OCI-M1 (cell line): ENCODE measurements at regions not wholly inside any gene's neighbourhood (a gene's known extent, or its start where the extent isn't known, plus 50 kb on each side); places are given as distances from the start of the nearest gene placed in this dataset.
"Not testable (repeated sequence)": the region's sequence is repeated elsewhere in the genome, so short reads cannot be mapped to it uniquely, and the experiment has no call there.

ENCODE experiments used
- DNase-seq: peaks from one replicate; lab custom pipeline; 2025; lab: John Stamatoyannopoulos, UW

DNA sequence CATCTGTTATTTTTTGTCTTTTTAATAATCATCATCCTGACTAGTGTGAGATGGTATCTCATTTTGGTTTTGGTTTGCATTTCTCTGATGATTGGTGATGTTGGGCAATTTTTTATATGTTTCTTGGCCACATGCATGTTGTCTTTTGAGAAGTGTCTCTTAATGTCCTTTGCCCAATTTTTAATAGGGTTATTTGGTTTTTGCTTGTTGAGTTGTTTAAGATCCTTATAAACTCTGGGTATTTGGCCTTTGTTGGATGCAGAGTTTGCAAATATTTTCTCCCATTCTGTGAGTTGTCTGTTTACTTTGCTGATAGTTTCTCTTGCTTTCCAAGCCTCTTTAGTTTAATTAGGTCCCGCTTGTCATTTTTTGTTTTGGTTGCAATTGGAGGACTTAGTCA lies 152.1 kb upstream of the MED14 start:
- no peak for DNase-seq

DNA sequence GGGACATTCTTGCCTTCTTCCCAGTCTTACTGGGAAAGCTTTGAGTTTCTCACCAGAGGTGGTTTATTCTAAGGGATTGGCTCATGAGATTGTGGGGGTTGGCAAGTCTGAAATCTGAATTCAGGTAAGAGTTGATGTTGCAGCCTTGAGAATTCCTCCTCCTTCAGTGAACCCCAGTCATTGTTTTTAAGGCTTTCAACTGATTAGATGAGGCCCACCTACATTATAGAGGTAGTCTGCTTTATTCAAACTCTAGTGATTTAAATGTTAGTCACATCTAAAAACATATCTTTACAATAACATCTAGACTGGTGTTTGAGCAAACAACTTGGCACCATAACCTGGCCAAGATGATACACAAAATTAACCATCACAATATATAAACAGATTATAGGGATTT lies 156.5 kb upstream of the MED14 start:
- no peak for DNase-seq

DNA sequence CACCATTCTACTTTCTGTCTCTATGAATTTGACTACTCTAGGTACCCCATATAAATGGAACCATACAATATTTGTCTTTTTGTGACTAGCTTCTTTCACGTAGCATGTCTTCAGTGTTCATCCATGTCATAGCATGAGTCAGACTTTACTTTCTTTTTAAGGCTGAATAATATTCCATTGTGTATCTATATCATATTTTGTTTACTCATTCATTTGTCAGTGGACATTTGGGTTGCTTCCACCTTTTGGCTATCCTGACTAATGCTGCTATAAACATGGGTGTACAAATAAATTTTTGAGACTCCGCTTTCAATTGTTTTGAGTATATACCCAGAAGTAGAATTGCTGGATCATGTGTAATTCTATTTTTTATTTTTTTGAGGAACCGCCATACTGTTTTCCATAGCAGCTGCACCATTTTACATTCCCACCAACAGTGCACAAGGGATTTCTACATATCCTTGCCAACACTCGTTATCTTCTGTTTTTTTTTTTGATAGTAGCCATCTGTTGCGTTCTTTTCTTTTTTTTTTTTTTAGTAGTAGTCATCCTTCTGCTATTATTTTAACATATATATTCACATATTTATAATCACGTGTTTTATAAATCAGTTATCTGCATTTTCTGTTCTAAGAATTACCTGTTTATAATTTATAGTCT lies 158.0 kb upstream of the MED14 start:
- no peak for DNase-seq

DNA sequence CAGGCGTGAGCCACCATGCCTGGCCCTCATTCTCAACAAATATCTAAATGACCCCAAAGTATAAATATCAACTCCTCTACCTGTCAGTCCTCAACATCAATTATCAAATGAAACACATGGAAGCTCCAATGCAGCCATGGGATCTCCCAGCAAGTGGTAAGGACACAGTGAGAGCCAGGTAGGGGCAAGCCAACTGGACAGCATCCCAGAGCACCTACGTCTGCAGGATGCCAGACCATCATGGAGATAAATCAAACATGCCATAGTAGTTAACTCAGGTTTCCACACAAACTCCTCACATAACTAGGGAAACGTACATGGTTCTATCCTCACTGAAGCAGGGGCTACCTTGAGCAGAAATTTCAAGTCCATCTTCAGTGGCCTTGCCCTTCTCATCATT lies 159.9 kb upstream of the MED14 start:
- no peak for DNase-seq

DNA sequence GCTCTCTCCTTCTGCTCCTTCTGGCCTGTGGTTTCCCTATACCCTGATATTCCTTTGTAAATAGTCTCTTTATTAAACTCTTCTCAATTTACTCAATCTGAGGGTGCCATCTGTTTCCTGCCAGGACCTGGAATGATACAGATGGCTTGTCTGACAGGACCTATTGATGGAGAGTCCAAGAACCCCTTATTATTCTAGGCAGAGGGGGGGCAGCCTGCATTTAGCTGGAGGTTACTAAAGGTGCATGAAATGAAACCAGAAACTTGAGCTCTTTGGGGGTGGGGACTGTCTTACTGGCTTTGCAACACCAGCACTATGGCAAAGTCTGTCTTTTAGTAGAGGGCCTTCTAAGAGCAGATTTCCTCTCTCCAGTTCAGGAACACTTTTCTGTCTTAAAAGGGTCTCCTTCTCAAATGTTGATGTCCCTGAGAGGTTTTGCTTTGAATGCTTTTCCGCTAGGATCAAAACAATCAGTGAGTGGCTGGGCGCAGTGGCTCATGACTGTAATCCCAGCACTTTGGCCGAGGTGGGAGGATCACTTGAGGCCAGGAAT lies 162.5 kb upstream of the MED14 start:
- no peak for DNase-seq

DNA sequence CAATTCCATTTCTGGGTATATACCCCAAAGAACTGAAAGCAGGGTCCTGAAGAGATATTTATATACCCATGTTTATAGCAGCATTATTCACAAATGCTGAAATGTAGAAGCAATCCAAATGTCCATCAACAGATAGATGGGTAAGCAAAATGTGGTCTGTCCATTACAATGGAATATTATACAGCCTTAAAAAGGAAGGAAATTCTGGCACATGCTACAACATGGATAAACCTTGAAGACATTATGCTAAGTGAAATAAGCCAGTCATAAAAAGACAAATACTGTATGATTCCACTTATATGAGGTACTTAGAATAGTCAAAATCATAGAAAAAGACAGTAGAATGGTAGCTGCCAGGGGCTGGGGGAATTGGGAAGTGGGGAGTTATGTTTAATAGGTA lies 169.4 kb upstream of the MED14 start:
- DNase-seq = not testable (repeated sequence)

DNA sequence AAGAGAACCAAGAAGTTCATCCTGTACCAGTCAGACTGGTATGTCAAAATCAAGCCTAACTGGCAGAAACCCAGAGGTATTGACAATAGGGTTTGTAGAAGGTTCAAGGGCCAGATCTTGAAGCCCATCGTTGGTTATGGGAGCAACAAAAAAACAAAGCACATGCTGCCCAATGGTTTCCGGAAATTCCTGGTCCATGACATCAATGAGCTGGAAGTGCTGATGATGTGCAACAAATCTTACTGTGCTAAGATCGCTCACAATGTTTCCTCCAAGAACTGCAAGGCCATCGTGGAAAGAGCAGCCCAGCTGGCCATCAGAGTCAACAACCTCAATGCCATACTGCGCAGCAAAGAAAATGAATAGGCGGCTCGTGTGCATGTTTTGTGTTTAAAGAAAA lies 172.7 kb upstream of the MED14 start:
- DNase-seq = no peak

DNA sequence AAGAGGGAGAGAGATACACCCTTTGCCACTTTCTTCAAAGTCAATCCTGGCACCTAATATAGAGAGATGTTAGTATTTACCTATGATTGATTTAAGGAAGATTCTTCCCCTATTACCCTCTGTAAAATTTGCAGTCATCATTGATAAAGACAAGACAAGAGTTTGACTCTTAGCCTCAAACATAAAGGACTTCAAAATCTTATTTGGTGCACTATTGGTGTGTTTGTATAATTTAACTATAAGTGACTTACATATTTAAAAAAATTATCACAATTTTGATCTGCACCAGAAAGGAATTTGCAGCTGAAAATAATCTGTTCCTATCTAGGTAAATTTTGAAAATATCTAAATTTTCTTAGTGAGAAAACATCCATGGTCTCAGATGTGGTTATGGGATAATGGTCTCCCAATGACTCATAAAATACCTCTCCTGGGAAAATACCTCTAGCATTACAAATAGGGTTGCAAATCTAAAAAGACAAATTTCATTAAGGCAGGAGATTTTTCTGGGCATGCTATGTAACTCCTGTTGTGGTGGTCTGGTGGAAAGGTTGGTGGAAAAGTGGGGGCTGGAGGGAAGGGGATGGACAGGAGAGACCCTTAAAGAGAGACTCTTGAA lies 173.6 kb upstream of the MED14 start:
- DNase-seq = no peak

DNA sequence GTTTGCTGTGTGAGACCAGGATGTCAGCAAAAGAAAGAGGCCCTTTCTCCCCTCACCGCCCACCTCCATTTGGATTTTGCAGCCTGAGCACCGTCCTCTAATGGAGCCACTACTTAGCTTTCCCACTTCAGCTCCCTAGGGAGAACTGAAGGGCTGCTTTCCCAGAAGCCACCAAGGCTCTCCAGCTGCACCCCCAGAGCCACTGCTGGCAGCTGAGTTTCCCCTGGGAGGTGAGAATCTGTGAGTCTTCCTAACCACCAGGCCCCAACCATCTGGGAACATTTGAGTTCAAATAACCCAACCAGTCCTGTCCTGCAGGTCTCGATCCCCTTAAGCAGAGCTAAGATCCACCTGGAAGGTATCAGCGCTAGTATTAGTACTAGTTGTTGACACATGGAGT lies 173.1 kb upstream of the USP9X start:
- no peak for DNase-seq

DNA sequence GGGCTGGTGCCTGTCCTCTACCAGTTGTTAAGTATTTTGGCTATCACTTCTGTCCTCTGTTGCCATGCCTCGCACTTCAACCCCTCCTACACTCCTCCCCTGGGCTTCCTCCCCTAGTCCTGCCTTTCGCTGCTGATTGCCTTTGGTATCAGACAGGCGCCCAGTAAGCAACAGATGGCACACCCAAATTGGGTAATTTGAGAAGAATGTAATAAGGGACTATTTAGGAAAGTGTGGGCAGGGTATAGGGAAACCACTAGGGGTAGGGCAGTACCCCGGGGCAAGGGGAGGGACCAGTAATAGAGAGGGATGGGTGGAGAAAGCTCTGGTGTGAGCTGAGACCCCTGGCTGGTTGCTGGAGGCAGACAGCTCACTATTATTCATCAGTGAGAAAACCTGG lies 172.7 kb upstream of the USP9X start:
- no peak for DNase-seq

DNA sequence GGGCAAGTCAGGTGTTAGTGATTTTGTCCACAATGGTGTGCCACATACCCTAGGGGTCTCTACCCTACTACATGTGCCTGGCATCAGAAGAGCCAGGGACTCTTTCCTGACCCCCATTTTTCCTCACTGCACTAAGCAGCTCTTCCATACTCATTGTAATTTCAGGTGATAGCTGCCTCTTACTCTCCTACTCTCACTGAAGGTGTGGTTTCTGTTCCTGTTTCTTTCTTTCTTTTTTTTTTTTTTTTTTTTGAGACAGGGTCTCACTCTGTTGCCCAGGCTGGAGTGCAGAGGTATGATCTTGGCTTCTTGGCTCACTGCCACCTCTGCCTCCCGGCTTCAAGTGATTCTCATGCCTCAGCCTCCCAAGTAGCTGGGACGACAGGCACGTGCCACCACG lies 164.9 kb upstream of the USP9X start:
- no peak for DNase-seq

DNA sequence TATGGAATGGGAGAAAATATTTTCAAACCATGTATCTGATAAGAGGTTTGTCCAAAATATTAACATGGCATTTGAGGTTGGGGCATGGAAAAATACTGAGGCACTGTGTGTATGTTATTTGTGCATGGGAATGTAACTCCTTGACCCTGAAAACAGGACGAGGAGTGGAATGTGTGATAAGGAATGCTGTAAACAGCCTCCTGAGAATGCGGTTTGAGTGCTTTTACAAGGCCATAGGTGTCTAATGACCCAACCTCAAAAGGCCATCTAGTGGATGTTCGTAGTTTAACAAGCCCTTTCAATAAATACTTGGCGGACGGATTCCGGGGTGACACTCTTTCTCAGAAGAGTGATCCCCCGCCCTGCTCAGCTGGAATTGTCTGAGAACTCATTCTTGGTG lies 162.9 kb upstream of the USP9X start:
- peak; percentile 9 for DNase-seq

DNA sequence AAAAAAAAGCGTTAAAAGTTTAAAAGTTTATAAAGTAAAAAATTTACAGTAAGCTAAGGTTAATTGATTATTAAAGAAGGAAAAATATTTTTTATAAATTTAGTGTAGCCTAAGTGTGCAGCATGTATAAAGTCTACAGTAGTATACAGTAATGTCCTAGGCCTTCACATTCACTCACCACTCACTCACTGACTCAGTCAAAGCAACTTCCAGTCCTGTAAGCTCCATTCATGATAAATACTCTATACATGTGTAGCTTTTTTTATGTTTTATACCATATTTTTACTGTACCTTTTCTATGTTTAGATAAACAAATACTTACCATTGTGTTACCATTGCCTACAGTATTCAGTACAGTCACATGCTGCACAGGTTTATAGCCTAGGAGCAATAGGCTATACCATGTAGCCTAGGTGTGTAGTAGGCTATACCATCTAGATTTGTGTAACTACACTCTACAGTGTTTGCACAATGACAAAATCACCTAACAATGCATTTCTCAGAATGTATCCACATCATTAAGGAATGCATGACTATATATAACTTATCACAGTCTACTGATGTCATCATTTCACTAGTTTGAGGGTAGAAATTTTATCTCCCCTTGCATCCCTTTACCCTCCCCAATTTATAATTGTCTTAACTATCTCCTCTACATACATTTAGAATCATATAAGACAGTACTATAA lies 158.4 kb upstream of the USP9X start:
- not testable (repeated sequence) for DNase-seq

DNA sequence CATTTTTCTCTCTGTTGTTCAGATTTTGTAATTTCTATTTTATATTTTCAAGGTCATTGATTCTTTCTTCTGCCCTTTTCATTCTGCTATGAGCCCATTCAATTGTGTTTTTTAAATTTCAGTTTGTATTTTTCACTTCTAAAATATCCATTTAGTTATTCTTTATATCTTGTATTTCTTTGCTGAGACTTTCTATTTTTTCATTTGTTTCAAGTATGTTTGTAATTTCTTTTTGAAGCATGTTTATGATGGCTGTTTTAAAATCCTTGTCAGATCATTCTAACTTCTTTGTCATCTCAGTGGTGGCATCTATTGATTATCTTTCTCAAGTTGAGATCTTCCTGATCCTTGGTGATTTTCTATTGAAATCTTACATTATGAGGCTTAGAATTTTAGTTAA lies 157.2 kb upstream of the USP9X start:
- DNase-seq = no peak

DNA sequence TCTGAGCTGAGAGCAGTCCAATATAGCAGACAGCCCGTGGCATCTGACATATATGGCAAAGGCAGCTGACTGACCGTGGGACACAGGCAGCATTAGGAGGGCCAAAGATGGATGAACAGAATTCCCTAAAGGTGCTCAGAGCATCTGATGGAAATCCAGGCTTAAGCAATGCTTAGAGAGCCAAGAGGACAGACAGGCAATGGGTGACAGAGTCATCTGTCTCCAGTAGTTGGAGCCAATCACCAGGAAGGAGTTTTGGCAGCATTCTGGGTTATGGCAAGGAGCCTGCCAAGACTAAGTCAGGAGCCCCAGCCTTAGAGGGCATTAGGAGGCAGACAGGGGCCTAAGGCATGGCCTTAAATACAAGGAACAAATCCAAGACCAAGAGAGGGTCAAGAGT lies 153.3 kb upstream of the USP9X start:
- peak; percentile 52 for DNase-seq

DNA sequence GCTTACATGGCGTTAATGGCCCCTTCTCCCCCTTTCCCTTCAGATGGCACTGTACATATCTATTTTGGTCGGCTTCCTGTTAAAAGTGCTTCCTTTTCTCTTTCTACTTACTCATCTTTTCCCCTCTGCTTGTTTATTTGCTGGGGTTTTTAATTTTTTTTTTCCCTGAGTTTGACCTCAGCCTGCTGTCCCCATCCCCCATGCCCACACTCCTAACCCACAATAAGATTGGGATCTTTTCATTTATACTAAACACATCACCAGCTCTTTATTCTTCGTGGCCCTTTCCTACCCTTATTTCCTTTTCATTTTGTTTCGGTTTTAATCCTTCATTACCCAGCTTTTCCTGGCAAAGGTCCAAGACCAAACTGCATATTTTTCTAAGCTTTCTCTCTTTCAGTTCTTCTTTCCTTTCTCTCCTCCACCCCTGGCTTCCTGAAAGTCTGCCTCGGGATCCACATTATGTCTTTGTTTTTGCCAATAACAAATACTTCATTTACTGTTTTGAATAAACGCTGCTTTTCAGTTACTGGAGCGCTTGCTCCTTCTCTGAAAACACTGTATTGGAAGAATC lies 152.0 kb upstream of the USP9X start:
- peak; percentile 92 for DNase-seq

DNA sequence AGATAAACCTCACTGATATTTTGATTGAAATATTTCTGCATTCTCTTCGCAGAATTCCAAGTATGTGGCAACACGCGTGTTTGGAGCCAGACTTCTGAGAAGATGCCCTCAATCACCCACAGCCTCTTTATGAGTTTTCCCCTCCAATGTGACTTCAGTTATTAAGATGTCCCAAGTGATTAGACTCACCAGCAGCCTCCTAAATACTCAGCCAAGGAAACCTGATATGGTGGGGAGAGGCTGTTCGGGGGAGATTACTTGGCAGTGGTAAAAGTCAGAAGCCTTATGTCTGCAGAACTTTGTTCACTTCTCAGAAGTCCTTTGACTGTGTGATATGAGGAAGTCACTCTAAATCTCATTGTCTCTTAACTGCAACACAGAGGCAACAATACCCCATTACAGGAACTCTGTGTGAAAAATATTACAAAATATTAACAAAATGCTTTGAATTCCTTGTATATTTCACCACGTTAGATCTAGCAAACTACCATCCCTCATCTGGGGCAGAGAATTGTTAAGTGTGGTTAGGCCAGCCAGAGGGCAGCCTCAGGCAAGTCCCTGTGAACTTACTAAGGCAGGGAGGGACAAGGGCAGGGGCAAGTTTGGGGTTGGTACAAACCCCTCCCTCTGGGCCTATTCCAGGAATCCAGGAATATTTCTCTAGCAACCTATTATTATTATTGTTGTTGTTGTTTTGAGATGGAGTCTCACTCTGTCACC lies 151.4 kb upstream of the USP9X start:
- DNase-seq = peak; percentile 96

DNA sequence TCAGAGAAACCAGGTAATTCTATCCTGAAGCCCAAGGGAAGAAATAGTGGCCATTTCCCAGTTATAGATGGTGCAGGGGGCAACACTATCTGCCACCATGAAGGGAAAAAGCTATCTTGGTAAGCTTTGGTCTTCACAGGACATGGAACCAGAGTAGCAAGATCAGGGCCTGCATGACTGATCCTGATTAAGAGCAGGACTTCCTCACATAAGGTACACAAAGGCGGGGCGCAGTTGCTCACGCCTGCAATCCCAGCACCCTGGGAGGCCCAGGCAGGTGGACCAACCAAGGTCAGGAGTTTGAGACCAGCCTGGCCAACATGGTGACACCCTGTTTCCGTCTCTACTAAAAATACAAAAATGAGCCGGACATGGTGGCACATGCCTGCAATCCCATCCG lies 148.4 kb upstream of the USP9X start:
- DNase-seq = no peak

DNA sequence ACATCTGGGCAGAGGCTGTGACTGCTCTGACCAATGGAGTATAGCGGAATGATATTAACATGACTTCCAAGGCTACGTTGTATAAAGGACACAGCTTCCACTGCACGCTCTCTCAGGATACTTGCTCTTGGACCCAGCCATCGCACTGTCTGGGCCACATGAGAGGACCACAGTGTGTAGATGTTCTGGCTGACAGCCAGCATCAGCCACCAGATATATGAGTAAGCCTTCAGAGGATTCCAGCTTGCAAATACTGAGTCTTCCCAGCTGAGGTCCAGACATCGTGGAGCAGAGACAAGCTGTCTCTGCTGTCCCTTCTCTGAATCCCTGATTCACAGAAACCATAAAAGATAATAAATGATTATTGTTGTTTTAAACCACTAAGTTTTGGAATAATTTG lies 146.8 kb upstream of the USP9X start:
- DNase-seq = no peak

DNA sequence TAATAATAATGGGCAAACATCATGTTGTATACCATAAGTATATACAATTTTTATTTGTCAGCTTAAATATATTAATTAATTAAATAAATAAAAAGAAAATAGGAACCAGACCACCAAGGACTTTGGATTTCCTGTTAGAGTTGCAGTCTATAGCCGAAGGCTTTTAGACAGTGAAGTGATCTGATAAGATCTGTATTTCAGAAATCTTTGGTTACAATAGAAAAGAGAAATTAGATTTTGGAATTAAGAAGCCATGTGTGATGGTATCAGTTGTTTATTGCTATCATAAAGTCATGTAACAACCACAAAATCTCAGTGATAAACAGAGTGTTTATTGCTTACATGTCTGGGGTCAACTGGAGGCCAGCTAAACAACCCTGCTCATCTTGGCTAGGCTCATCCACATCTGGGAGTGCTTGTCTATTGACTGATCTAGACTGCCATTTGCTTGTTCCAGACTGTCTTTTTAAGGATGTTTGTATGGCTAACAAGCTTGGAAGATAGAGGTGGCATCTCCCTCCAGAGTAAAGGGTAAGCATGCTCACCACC lies 142.1 kb upstream of the USP9X start:
- no peak for DNase-seq

DNA sequence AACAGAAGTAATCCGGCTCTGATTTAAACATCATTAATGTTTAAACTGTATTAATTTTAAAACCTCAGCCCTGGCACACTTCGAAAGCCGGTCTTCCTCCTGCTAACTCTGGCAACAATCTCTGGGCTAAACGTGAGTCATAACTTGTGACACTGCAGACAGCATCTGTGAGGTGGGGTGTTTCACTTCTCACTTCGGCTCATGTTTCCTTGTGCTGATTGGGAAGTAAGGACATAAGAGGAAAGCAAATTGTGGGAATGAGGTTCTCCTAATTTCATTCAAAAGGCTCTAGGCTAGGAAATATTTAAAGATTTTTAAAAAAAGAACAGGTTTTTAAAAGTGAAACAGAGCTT lies 139.9 kb upstream of the USP9X start:
- DNase-seq = peak; percentile 59

DNA sequence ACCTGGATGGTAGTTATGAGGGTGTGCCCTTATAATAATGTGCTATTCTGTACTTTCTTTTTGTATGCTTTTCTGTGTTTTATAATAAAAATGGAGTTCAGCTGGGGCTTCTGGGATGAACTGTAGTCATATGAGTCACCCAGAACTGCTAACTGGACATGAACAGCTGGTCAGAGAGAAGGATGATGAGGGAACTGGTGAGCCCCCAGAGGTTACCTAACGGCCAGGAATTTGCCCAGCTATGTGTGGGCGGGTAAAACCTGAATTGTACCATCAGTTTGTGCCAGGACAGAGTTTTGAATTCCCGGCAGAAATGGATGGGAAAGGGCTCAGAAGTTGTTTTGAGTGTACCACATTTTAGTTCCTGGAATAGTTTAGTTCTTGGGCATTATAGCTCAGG lies 138.0 kb upstream of the USP9X start:
- peak; percentile 11 for DNase-seq
